ENCODE measurements at regions not wholly inside any gene's neighbourhood (a gene's known extent, or its start where the extent isn't known, plus 50 kb on each side); places are given as distances from the start of the nearest gene placed in this dataset.

DNA sequence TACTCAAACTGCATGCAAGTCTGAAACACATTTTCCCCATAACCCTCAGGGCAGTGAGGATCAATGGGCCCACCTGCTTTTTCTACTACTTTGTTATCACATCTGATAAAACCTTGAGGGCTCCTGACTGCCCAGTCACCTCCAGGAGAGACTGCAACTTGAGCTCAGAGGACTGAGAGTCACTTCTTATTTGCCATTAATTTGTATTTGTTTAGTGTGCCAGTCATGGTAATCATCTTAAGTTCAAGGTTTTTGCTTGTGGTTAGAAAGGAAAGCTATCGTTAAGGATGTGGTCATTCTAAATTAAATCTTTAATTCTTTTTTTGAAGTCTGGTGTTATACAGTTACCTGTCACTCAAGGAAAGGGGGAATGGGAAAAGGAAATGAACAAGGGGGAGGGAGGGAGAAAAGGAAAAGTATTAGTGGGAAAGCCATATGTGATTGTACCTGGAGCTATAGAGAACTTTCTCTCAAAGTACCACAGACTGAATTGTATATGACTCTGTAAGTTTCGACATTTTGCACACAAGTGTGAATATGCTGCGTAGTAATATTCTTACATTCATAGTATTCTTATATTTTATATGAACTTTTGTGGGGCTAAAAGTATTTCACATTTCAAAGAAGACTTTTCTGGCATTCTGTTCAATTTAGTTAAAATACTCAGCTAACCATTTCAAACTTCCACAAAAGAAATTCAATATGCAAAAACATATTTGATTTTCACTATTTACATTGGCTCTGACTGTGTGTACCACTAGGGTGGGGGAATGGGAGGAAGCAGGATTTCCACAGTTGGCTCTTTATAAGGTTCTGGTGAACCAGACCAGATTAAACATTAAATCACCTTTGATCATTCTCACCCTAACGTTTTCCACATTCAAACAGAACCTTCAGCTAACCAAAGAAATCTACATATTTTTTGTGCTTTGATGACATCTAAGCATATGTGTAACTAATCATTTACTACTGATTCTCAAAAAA is 166.5 kb upstream of the ATP11B start:
- Histone ChIP-seq H4K20me1 (ENCODE audit: control insufficient read depth, insufficient read depth, low read length, poor library complexity, severe bottlenecking) (no peaks in the 10 kb centered on the region), H3K4me2 (replicated peaks; ENCODE audit: low read depth, low read length, poor library complexity, severe bottlenecking) (no peak overlapping the region), H3K9me3 (ENCODE audit: control extremely low read depth in 1 of 3, control insufficient read depth in 2 of 3, insufficient read depth in 1 of 3, low read length in 2 of 3) (no peaks in the 10 kb centered on the region), H3K4me3 (ENCODE audit: control extremely low read depth in 1 of 5, extremely low read depth in 1 of 5, insufficient read depth in 1 of 5, low read depth in 2 of 5, low read length in 4 of 5) (no peak overlapping the region), H3K27me3 (replicated peaks in 1 of 4; ENCODE audit: control extremely low read depth in 1 of 4, control insufficient read depth in 3 of 4, insufficient read depth in 4 of 4, low read length in 3 of 4) (no peaks in the 10 kb centered on the region), H3K79me2 (ENCODE audit: control insufficient read depth, insufficient read depth, low read length) (no peaks in the 10 kb centered on the region), H2AFZ (ENCODE audit: insufficient read depth, low read depth, low read length, poor library complexity, severe bottlenecking) (no peak overlapping the region), H3K9ac (ENCODE audit: low read length) (no peak overlapping the region), H3K36me3 (replicated peaks in 1 of 2; ENCODE audit: control extremely low read depth in 1 of 2, control insufficient read depth in 1 of 2, extremely low read depth in 1 of 2, insufficient read depth in 2 of 2, low read length in 1 of 2) (no peaks in the 10 kb centered on the region), H3K27ac (ENCODE audit: low read length in 2 of 2) (no peak overlapping the region), H3K4me1 (ENCODE audit: control insufficient read depth in 2 of 2, insufficient read depth in 2 of 2, low read length in 2 of 2) (no peaks in the 10 kb centered on the region)
- Mint-ChIP-seq H3K4me3 (no peak overlapping the region), H3K27ac (no peak overlapping the region), H3K9me3 (ENCODE audit: insufficient read depth) (no peaks in the 10 kb centered on the region), H3K27me3 (peaks cover 8% of the 10 kb centered on the region), H3K4me1 (no peaks in the 10 kb centered on the region)
- intact Hi-C loops (cut with micrococcal nuclease), result no loop called here
- no peak for ATAC-seq (ENCODE audit: low read depth)
- TF ChIP-seq, protein P1, sequence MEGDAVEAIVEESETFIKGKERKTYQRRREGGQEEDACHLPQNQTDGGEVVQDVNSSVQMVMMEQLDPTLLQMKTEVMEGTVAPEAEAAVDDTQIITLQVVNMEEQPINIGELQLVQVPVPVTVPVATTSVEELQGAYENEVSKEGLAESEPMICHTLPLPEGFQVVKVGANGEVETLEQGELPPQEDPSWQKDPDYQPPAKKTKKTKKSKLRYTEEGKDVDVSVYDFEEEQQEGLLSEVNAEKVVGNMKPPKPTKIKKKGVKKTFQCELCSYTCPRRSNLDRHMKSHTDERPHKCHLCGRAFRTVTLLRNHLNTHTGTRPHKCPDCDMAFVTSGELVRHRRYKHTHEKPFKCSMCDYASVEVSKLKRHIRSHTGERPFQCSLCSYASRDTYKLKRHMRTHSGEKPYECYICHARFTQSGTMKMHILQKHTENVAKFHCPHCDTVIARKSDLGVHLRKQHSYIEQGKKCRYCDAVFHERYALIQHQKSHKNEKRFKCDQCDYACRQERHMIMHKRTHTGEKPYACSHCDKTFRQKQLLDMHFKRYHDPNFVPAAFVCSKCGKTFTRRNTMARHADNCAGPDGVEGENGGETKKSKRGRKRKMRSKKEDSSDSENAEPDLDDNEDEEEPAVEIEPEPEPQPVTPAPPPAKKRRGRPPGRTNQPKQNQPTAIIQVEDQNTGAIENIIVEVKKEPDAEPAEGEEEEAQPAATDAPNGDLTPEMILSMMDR (IDR thresholded peaks at IDR 0.05), result no peak
- TF ChIP-seq EZH2 (IDR thresholded peaks at IDR 0.05; ENCODE audit: borderline replicate concordance, insufficient read depth, low read depth, low read length, poor library complexity, severe bottlenecking), result no peak
- WGBS (ENCODE audit: insufficient coverage), result 0% methylated on average over 1 of the region's 4 CpGs
- POLR2A ChIA-PET, result no interaction called here
- CTCF ChIA-PET, result no interaction called here
- DNase-seq, result no peak

- intact Hi-C loops (cut with micrococcal nuclease), result no loop called here
Measured at GRCh38 chr3:182628531-182628930, 164.8 kb upstream of the ATP11B start.

More at GRCh38 chr3:182628531-182628930, 164.8 kb upstream of the ATP11B start:
- WGBS (ENCODE audit: insufficient coverage), result no CpG with 5 or more reads among the region's 2 CpGs
- no peak overlapping the region for H3K9ac ChIP-seq (ENCODE audit: low read length)
- CTCF ChIA-PET, result no interaction called here
- Mint-ChIP-seq H3K4me3 (no peak overlapping the region), H3K4me1 (no peaks in the 10 kb centered on the region), H3K9me3 (ENCODE audit: insufficient read depth) (no peaks in the 10 kb centered on the region), H3K27ac (no peak overlapping the region), H3K27me3 (peaks cover 8% of the 10 kb centered on the region)
- no peaks in the 10 kb centered on the region for H3K4me1 ChIP-seq (ENCODE audit: control insufficient read depth in 2 of 2, insufficient read depth in 2 of 2, low read length in 2 of 2)
- DNase-seq (no peak), ATAC-seq (ENCODE audit: low read depth) (no peak)
- H4K20me1 ChIP-seq (ENCODE audit: control insufficient read depth, insufficient read depth, low read length, poor library complexity, severe bottlenecking), result no peaks in the 10 kb centered on the region
- H3K9me3 ChIP-seq (ENCODE audit: control extremely low read depth in 1 of 3, control insufficient read depth in 2 of 3, insufficient read depth in 1 of 3, low read length in 2 of 3), result no peaks in the 10 kb centered on the region
- no peak overlapping the region for H2AFZ ChIP-seq (ENCODE audit: insufficient read depth, low read depth, low read length, poor library complexity, severe bottlenecking)
- H3K27ac ChIP-seq (ENCODE audit: low read length in 2 of 2), result no peak overlapping the region
- H3K4me2 ChIP-seq (replicated peaks; ENCODE audit: low read depth, low read length, poor library complexity, severe bottlenecking), result no peak overlapping the region
- H3K79me2 ChIP-seq (ENCODE audit: control insufficient read depth, insufficient read depth, low read length), result no peaks in the 10 kb centered on the region
- H3K4me3 ChIP-seq (ENCODE audit: control extremely low read depth in 1 of 5, extremely low read depth in 1 of 5, insufficient read depth in 1 of 5, low read depth in 2 of 5, low read length in 4 of 5), result no peak overlapping the region
- TF ChIP-seq, protein P1 (IDR thresholded peaks at IDR 0.05), result no peak
- no peak for TF ChIP-seq EZH2 (IDR thresholded peaks at IDR 0.05; ENCODE audit: borderline replicate concordance, insufficient read depth, low read depth, low read length, poor library complexity, severe bottlenecking)
- no peaks in the 10 kb centered on the region for H3K36me3 ChIP-seq (replicated peaks in 1 of 2; ENCODE audit: control extremely low read depth in 1 of 2, control insufficient read depth in 1 of 2, extremely low read depth in 1 of 2, insufficient read depth in 2 of 2, low read length in 1 of 2)
- no peaks in the 10 kb centered on the region for H3K27me3 ChIP-seq (replicated peaks in 1 of 4; ENCODE audit: control extremely low read depth in 1 of 4, control insufficient read depth in 3 of 4, insufficient read depth in 4 of 4, low read length in 3 of 4)
- POLR2A ChIA-PET, result no interaction called here
